GDM1 (cell line): ENCODE measurements at regions not wholly inside any gene's neighbourhood (a gene's known extent, or its start where the extent isn't known, plus 50 kb on each side); places are given as distances from the start of the nearest gene placed in this dataset.
"Not testable (repeated sequence)": the region's sequence is repeated elsewhere in the genome, so short reads cannot be mapped to it uniquely, and the experiment has no call there.

Source experiments
- DNase-seq: peaks from one replicate; lab custom pipeline; 2025; lab: John Stamatoyannopoulos, UW

DNA sequence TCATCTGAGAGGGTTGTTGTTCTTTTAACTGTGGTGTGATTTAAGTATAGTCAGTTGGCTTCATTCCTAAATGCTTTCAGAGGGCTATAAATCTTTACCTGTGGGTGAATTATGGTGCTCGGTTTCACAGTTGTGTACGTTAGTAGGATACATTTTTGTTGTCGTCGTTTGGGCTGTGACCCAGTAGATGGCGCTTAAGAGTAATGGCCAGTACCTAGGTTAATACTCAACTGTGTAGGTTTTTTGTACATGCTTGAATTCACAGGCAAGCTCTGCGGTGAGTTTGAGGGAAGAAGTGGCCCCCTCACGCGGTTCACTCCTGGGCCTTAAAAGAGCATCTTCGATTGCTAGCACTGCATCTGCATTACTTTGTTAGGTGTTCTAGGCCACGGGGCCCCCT lies 571.7 kb upstream of the TGIF2LX start:
- not testable (repeated sequence) for DNase-seq

DNA sequence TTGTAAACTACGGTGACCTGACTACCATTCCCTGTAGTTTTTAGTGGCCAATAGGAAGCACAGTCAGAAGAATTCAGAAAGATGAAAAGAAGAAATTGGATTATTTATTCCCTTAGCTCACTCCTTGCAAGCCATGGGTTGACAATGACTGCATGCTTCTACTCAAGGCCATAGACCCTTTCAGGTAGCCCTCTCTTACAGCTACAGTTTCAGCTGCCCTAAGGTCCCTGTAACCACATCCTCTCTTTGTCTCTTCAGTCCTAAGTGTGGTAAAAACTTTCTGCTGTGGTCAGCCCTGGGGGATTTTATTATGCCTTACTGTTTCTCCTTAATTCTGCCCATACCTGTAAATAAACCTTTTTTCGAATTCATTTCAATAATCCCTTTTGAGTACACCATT lies 551.8 kb upstream of the TGIF2LX start:
- DNase-seq, result not testable (repeated sequence)

DNA sequence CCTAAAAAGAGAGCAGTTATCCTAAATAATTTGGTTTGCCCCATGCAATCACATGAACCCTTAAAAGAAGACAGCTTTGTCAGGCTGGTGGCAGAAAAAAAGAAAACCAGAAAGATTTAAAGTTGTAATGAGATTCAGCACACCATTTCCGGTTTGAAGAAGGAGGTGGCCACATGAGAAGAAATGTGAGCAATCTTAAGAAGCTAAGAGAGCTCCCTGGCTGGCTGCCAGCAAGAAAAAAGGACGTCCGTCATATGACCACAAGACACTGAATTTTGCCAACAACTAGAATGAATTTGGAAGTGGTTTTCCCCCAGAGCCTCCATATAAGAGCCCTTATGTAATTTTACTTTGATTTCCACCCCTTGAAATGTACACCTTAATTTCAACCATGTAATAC lies 528.7 kb upstream of the TGIF2LX start:
- DNase-seq, result peak; percentile 0

DNA sequence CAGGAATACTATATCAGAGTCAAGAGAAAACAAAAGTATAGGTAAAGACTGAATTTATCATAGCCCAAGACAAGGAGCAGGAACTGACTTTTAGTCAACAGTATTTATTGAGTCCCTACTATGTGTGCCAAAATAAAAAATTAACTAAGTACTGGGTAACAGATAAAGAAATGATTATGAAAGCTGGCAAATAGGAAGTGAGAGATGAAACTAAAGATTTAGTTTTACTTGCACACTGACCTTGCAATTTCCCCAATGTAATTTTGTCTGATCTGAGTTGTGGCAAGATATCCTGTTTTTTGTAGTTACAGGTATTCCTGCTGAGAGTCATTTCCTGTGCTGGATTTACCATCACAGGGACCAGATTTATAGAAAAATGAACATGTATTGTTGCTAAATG lies 518.9 kb upstream of the TGIF2LX start:
- DNase-seq, result not testable (repeated sequence)

DNA sequence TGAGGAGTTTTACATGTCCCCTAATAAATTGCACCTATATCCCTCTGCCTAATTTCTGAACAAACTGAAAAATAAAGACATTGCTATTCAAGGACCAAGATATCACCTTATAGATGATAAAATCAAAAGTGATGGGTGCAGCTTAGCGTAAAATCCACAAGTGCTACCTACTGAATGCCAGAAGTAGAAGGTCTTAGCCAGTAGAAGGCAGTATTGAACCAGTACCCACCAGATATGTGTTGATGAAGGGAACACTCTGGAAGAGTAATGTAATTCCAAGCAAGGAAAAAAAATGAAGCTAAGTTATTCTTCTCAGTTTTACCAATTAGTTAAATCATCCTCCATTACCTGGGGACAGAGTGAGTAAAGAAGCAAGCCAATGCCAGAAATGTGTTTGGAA lies 516.6 kb upstream of the TGIF2LX start:
- not testable (repeated sequence) for DNase-seq

DNA sequence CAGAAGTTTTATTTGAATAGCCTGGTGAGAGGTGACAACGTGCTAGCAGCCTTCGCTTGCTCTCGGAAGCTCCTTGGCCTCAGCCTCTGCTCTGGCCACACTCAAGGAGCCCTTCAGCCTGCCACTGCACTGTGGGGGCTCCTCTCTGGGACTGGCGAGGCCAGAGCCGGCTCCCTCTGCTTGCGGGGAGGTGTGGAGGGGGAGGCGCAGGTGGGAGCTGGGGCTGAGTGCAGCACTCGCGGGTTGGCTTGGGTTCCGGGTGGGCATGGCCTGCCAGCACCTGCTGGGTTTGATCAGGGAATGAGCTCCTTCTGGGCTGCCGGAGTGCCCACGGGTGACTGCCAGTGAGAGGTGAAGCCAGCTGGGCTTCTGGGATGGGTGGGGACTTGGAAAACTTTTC lies 504.8 kb upstream of the TGIF2LX start:
- not testable (repeated sequence) for DNase-seq

DNA sequence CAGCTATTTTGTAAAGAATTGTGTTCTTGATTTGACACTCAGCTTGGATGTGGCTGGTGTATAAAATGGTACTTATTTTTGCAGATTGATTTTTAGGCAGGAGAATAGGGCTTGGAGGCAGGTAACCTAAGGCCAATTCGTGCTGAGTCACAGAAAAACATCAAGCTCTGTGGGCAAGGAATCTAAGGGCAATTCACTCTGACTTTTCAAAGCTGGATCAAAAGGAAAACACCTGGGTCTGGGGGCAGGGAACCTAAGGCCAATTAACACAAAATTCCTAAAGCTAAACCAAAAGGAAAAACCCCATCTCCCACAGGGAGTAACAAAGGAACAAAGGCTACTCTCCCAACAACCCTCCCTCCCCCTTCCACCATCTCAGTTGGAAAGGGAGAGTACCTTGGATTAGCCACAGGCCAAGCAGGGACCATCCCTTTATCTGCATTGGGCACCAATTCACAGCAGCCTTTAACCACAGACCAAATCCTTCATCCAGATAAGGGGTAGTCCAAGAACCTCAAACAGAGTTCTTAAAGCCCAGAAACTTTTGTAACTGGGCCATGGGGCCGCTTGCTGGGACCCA lies 489.0 kb upstream of the TGIF2LX start:
- not testable (repeated sequence) for DNase-seq
